ENCODE measurements at regions not wholly inside any gene's neighbourhood (a gene's known extent, or its start where the extent isn't known, plus 50 kb on each side); places are given as distances from the start of the nearest gene placed in this dataset.
"Not testable (repeated sequence)": the region's sequence is repeated elsewhere in the genome, so short reads cannot be mapped to it uniquely, and the experiment has no call there.

- DNase-seq, result no peak
Measured at GRCh38 chr10:8283166-8283905, 228.8 kb downstream of the GATA3 start.

DNA sequence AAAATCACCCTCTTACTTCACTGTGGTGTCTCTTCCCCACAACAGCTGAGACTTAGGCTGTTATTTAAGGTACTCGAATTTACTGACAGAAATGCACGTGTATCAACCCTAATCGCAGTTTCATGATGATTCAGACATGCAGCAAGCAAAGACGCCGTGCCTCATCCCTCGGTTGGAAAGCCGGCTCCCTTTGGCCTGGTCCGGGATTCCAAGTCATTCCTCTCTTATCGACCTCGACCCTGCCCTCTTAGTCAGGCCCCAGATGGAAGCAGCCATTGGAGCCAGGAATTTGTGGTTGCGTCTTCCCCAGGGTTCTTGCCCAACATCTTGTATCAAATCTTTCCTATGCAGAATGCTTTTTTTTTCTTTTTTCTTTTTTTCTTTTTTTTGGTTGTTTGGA lies 229.5 kb downstream of the GATA3 start:
- DNase-seq, result no peak

DNA sequence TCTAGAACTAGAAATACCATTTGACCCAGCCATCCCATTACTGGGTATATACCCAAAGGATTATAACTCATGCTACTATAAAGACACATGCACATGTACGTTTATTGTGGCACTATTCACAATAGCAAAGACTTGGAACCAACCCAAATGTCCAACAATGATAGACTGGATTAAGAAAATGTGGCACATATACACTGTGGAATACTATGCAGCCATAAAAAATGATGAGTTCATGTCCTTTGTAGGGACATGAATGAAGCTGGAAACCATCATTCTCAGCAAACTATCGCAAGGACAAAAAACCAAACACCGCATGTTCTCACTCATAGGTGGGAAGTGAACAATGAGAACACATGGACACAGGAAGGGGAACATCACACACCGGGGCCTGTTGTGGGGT lies 231.5 kb downstream of the GATA3 start:
- DNase-seq, result not testable (repeated sequence)

GRCh38 chr10:8288600-8288999 lies 234.1 kb downstream of the GATA3 start:
- no peak for DNase-seq

- no peak for DNase-seq
Measured at GRCh38 chr10:8289186-8289924, 234.9 kb downstream of the GATA3 start.

DNA sequence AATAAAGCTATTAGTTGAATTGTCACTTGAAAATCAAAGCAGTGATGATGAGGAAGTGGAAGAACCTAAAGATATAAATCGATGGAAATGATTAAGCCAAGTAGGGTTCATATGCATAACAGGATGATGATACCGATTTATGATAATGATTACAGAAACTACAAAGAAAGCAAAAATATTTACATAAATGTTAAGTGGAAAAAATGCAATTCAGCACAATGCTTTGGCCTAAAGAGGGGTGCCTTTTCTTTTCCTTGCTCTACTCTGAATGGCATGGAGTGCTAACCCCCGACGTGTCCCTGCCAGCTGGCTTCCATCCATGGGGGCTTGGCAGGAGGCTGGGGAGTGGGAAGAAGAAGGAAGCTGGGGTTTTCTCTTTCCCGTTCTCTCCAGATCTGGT lies 240.3 kb downstream of the GATA3 start:
- DNase-seq, result no peak

- no peak for DNase-seq
Measured at GRCh38 chr10:8295311-8295710, 240.8 kb downstream of the GATA3 start.

GRCh38 chr10:8296090-8296733 lies 241.7 kb downstream of the GATA3 start:
- no peak for DNase-seq

DNA sequence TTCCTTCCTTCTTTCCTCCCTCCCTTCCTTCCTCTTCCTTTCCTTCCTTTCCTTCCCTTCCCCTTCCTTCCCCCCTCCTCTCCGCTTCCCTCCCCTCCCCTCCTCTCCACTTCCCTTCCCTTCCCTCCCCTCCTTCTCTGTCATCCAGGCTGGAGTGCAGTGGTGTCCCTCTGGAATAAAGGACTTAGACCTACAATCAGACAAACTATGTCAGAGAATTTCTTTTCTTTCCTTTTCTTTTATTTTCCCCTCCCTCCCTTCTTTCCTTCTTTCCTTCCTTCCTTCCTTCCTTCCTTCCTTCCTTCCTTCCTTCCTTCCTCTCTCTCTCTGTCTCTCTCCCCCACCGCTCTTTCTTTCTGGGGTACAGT lies 242.2 kb downstream of the GATA3 start:
- DNase-seq, result no peak

DNA sequence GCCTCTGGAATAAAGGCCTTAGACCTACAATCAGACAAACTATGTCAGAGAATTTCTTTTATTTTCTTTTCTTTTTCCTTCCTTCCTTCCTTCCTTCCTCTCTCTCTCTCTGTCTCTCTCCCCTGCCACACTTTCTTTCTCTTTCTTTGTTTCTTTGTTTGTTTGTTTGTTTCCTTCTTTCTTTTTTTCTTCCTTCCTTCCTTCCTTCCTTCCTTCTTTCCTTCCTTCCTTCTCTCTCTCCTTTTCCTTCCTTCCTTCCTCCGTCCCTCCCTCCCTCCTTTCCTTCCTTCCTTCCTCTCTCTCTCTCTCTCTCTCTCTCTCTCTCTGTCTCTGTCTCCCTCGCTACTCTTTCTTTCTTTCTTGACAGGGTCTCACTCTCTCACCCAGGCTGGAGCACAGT lies 242.6 kb downstream of the GATA3 start:
- no peak for DNase-seq

GRCh38 chr10:8297959-8298358 lies 243.5 kb downstream of the GATA3 start:
- no peak for DNase-seq

- no peak for DNase-seq
Measured at GRCh38 chr10:8298896-8299570, 244.5 kb downstream of the GATA3 start.

DNA sequence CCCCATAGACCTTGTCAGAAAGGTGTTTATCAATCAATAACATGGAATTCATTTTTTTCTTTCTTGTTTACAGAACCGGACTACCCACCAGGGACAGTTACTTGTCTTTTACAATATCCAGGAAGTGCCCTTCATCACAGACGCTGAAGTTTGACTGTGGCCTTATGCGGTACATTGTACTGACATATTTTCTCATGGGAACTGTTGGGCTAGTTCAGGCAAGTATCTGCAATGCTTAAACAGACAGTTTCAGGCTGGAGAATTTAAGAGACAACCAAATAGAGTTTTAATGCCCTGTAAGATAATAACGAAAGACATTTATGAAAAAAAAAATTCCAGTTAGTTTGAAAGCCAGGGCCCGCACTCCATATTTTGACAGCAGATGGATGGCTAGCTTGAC lies 246.4 kb downstream of the GATA3 start:
- no peak for DNase-seq

DNA sequence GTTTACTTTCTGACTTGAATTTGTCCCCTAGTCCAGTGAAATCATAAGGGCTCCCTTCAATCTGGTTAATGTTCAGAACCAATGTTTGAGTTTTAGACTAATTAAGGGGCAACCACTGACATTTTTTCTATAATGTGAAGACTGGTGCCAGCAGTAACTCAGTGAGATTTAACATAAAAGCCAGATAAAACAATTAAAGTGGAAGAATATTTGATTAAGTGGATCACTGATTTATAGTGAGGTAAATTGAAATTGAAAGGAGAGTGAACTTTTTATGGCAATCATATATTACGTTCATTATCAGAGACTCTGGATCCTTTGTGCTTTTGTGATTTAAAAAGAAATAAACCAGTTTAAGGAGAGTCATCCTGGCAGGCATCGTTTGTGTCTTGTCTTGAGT lies 246.8 kb downstream of the GATA3 start:
- no peak for DNase-seq

DNA sequence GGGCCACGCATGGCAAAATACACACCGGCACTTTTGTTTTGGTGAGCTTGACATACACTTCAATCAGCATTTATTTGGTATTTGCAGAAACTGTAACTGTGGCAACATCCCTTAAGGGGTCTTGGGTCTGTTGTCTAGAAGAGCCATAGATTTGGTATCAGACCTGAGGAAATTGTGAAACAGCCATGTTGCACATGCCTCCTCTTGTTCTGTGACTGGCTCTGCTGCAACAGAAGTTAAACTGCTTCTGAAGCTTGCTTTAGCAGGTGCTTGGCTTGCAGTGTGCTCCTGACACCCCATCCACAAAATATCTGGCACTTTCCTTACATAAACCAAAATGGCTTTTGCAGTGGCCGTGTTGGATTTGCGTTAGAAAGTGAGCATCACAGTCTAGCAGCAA lies 247.3 kb downstream of the GATA3 start:
- no peak for DNase-seq

- DNase-seq, result no peak
Measured at GRCh38 chr10:8302565-8302964, 248.1 kb downstream of the GATA3 start.

DNA sequence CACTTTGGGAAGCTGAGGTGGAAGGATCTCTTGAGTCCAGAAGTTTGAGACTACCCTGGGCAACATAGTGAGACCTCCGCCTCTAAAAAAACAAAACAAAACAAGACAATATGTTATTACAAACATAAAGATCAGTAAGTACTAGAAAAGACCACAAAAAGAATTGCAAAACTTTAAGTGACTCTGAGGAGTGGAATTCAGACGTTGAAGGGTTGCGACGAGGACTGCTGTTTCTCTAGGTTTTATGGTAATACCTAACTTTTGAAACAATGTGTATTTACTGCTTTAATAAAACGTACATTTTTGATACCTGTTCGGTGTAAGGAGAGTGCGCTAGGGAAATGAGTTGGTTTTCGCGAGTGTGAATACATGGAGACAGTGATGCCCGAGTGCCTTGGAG lies 250.4 kb downstream of the GATA3 start:
- no peak for DNase-seq

DNA sequence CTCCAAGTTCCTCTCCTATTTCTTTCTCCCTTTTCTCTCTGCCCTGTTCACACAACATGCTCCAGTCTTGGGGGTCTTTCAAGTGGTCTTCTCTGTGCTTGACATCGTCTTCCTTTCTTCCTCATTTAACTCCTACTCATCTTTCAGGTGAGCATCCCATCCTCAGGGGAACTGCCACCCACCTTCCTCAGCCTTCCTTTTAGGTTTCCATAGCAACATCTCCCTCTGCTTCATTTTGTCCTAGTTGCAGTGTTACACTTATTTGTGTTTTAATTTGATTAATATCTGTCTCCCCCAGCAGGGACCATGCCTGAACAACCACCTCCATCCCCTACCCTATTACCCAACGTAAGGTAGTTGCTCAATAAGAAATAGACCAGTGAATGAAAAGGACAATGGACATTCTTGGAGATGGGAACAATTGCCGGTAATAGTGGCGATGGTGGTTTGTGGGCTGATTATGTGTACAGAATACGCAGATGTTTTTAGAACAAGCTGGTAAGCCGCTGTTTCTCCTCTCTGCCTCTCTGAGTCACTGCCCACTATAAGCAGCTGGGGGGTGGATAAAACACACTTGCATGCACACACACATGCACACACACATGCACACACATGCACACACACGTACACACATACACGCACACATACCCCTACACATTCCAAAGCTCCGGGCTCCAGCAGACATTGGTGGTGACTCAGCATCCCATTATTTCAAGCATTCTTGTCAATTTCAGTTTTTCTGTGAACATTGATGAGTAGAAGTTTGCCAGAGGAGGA lies 251.6 kb downstream of the GATA3 start:
- no peak for DNase-seq

GRCh38 chr10:8306685-8307364 lies 252.3 kb downstream of the GATA3 start:
- DNase-seq, result no peak

DNA sequence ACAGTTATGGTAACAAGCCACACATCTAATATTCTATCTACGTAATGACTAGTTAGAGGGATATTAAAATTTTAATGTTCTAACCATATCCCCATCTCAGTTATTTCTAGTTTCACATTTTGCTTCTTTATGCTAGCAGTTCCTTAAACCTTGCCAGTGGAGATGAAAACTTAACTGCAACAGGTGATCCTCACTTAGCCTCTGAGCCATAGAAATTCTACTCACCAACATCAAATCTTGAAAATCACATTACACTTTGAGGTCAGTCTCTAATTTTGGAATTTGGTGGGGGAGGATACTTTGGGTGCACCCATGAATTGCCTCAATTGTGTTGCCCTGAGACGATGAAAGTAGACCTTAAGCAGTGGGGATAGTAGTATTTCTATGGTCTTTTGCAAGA lies 256.4 kb downstream of the GATA3 start:
- no peak for DNase-seq

DNA sequence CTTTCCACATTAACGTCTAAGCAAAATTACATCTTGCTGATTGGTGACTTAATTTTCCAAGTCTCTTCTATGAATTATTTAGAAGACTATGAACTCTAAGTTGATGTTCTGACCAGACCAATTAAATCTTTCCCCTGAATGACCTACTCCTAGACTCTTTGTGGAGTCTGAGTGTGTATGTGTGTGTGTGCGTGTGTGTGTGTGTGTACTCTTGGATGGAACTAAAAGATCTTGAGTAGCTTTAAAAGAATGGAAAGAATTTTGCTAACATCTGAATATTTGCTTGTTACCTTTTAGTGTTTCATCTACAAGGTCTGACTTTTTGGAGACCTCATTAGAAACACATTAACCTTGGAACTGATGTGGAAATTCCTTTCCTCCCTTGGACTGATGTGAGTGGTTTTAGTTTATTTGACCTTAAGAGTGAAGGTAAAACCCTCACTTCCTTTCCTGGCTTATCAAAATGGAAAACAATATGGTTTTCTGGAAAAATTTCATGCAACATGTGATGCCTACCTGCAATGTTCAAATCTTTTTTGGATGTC lies 257.1 kb downstream of the GATA3 start:
- DNase-seq, result no peak

DNA sequence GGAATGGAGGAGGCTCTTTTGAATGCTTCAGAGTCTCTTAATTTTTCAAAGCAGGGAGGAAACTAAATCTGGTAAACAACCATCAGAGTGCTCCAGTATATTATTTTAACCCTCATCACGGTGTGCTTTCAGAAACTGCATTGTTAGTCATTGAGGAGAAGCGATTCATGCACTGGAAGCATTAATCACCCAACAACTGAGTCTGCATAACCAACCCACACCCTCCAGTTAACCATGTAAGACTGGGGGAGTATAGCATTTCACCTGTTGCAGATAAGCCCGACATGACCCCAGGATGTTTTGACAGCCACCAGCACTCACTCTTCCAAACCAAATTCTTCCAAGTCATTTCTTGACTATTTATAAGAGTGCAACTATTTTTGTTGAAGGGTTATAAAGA lies 257.6 kb downstream of the GATA3 start:
- DNase-seq, result no peak

Measured in NCI-H774 (cell line).